HepG2 (cell line): ENCODE measurements at regions not wholly inside any gene's neighbourhood (a gene's known extent, or its start where the extent isn't known, plus 50 kb on each side); places are given as distances from the start of the nearest gene placed in this dataset.

Experiments
- ATAC-seq: fragments of 200-7000 bp; cut with Tn5 transposase; 3 replicates; pipeline ENCODE4 v1.9.1; 2020; ENCODE audit warnings: mild to moderate bottlenecking, moderate library complexity
- BruUV-seq: library from RNA; stranded (reverse); fragments of 400-500 nt; replicated peaks from 2 replicates; lab custom pipeline; 2021; lab: Mats Ljungman, UMichigan
- CTCF ChIA-PET: fragments of 300-600 bp; formaldehyde crosslinking; extraction: SDS; loops from one replicate; lab custom pipeline; 2021; ENCODE audit warnings: low total read pairs, inconsistent platforms, low intra/inter-chr PET ratio; lab: Yijun Ruan, JAX
- POLR2A ChIA-PET: fragments of 350-600 bp; sonication (Branson Sonifier 250); formaldehyde crosslinking; loops from one replicate; lab custom pipeline; 2020; ENCODE audit warnings: antibody characterized with exemption, inconsistent platforms; lab: Yijun Ruan, JAX
- DNase-seq: peaks from one replicate; pipeline ENCODE4 v3.0.0-alpha.2; 2015; ENCODE audit warnings: low spot score
- FAIRE-seq: peaks from 3 replicates; lab custom pipeline; 2011; peaks lifted over from hg19 to GRCh38; lab: Jason Lieb, UNC
- H2AFZ ChIP-seq: one replicate; pipeline ENCODE4 v1.6.1; 2011; ENCODE audit warnings: low read length, inconsistent platforms
- H3K27ac ChIP-seq: fragments of 300-600 bp; 3 replicates; pipeline ENCODE4 v1.8.0; 2011; ENCODE audit warnings: mixed run types, mild to moderate bottlenecking, mixed read lengths, low read length, inconsistent platforms; ENCODE audit not compliant: insufficient read depth; ENCODE audit errors: extremely low read length
- H3K27me3 ChIP-seq, 2 experiments: fragments of 200-600 bp in 1 of 2; 2 replicates in 1 of 2; 3 replicates in 1 of 2; pipeline versions ENCODE4 v1.6.0 to v1.8.0; 2011; ENCODE audit warnings: low read length in 2 of 2, mild to moderate bottlenecking in 2 of 2, moderate library complexity in 2 of 2, inconsistent platforms in 1 of 2; ENCODE audit not compliant: insufficient read depth in 2 of 2, control insufficient read depth in 1 of 2
- H3K36me3 ChIP-seq, 2 experiments: fragments of 200-600 bp in 1 of 2; replicated peaks in 1 of 2; 2 replicates in 1 of 2; 3 replicates in 1 of 2; pipeline versions ENCODE4 v1.5.1 to v1.8.0; 2011; ENCODE audit warnings: low read length in 2 of 2, inconsistent platforms in 1 of 2; ENCODE audit not compliant: insufficient read depth in 2 of 2, control insufficient read depth in 1 of 2
- H3K4me1 ChIP-seq: 2 replicates; pipeline ENCODE4 v1.5.1; 2012; ENCODE audit warnings: low read length, inconsistent platforms; ENCODE audit not compliant: insufficient read depth
- H3K4me2 ChIP-seq: 2 replicates; pipeline ENCODE4 v1.6.0; 2011; ENCODE audit warnings: low read depth, low read length, inconsistent platforms
- H3K4me3 ChIP-seq, 3 experiments: fragments of 200-600 bp in 1 of 3; sonication (generic), shearing (Covaris generic) in 1 of 3; replicated peaks in 1 of 3; 2 replicates each; pipeline ENCODE4 v1.5.1; 2011 to 2016; ENCODE audit warnings: low read length in 3 of 3, inconsistent platforms in 2 of 3, low read depth in 2 of 3, mild to moderate bottlenecking in 2 of 3, control low read depth in 1 of 3, mixed read lengths in 1 of 3; ENCODE audit not compliant: insufficient read depth in 1 of 3
- H3K79me2 ChIP-seq: one replicate; pipeline ENCODE4 v1.6.1; 2011; ENCODE audit warnings: low read length, inconsistent platforms; ENCODE audit not compliant: insufficient read depth
- H3K9ac ChIP-seq: 2 replicates; pipeline ENCODE4 v1.6.0; 2011; ENCODE audit warnings: mild to moderate bottlenecking, low read depth, low read length, inconsistent platforms; ENCODE audit not compliant: insufficient read depth
- H3K9me3 ChIP-seq: 2 replicates; pipeline ENCODE4 v1.5.1; 2012; ENCODE audit warnings: mild to moderate bottlenecking, low read length
- H4K20me1 ChIP-seq: 2 replicates; pipeline ENCODE4 v1.6.0; 2011; ENCODE audit warnings: inconsistent platforms, mild to moderate bottlenecking, low read length, moderate library complexity; ENCODE audit not compliant: insufficient read depth
- BRCA1 ChIP-seq: sonication (generic); formaldehyde crosslinking; IDR thresholded peaks from 2 replicates; pipeline ENCODE4 v1.4.0; 2020; ENCODE audit warnings: missing genetic modification reagents
- CBX1 ChIP-seq: IDR thresholded peaks from one replicate; pipeline ENCODE4 v1.6.1; 2016; ENCODE audit warnings: antibody characterized with exemption, low read depth
- HINFP ChIP-seq: sonication (generic); formaldehyde crosslinking; IDR thresholded peaks from 2 replicates; pipeline ENCODE4 v1.4.0; 2020; ENCODE audit warnings: low read depth, mild to moderate bottlenecking, missing genetic modification reagents
- HNRNPH1 ChIP-seq: fragments of 200-400 bp; formaldehyde crosslinking; optimal IDR thresholded peaks from 2 replicates; pipeline ENCODE3; 2017; ENCODE audit warnings: mild to moderate bottlenecking, low read depth, low read length
- KDM1A ChIP-seq: IDR thresholded peaks from 2 replicates; pipeline ENCODE4 v1.6.1; 2016; ENCODE audit warnings: missing compliant biosample characterization
- MTERF4 ChIP-seq: sonication (generic); formaldehyde crosslinking; IDR thresholded peaks from 2 replicates; pipeline ENCODE4 v1.8.0; 2023; ENCODE audit warnings: mild to moderate bottlenecking, missing genetic modification reagents
- NBN ChIP-seq: fragments of 450-650 bp; conservative IDR thresholded peaks from 2 replicates; pipeline ENCODE4 v1.6.1; 2017
- NR3C1 ChIP-seq: sonication (generic); formaldehyde crosslinking; IDR thresholded peaks from 2 replicates; pipeline ENCODE4 v1.4.0; 2020; ENCODE audit warnings: missing genetic modification reagents
- SNRNP70 ChIP-seq: fragments of 200-400 bp; formaldehyde crosslinking; IDR thresholded peaks from 2 replicates; pipeline ENCODE4 v1.6.1; 2017; ENCODE audit warnings: mild to moderate bottlenecking, low read depth, low read length, moderate library complexity
- SRF ChIP-seq: IDR thresholded peaks from 2 replicates; pipeline ENCODE4 v1.6.1; 2011; ENCODE audit warnings: mild to moderate bottlenecking, low read depth, low read length, moderate library complexity
- THAP8 ChIP-seq: sonication (generic); formaldehyde crosslinking; IDR thresholded peaks from 2 replicates; pipeline ENCODE4 v1.5.1; 2020; ENCODE audit warnings: missing genetic modification reagents, mild to moderate bottlenecking, borderline replicate concordance
- TOPORS ChIP-seq: sonication (generic); formaldehyde crosslinking; IDR thresholded peaks from 2 replicates; pipeline ENCODE4 v1.8.0; 2023; ENCODE audit warnings: mild to moderate bottlenecking, missing genetic modification reagents
- ZBTB33 ChIP-seq: sonication (generic); formaldehyde crosslinking; IDR thresholded peaks from 2 replicates; pipeline ENCODE4 v1.4.0; 2020; ENCODE audit warnings: missing genetic modification reagents
- ZNF20 ChIP-seq: sonication (generic); formaldehyde crosslinking; IDR thresholded peaks from 2 replicates; pipeline ENCODE4 v1.4.0; 2020; ENCODE audit warnings: mild to moderate bottlenecking, moderate library complexity, missing genetic modification reagents
- ZNF256 ChIP-seq: sonication (generic); formaldehyde crosslinking; conservative IDR thresholded peaks from 2 replicates; pipeline ENCODE4 v1.4.0; 2020; ENCODE audit warnings: missing genetic modification reagents
- ZNF34 ChIP-seq: sonication (generic); formaldehyde crosslinking; IDR thresholded peaks from 2 replicates; pipeline ENCODE4 v1.4.0; 2020; ENCODE audit warnings: mild to moderate bottlenecking, missing genetic modification reagents, borderline replicate concordance
- ZNF616 ChIP-seq: sonication (generic); formaldehyde crosslinking; IDR thresholded peaks from 2 replicates; pipeline ENCODE4 v1.5.0; 2020; ENCODE audit warnings: low read depth, mild to moderate bottlenecking, missing genetic modification reagents
- WGBS: methylation state at CpG from one replicate; pipeline ENCODE4 v1.1.6; 2017; ENCODE audit warnings: low lambda C conversion rate; 5-methylcytosine and 5-hydroxymethylcytosine counted together
- in situ Hi-C: cut with HindIII; loops from 2 replicates; pipeline ENCODE4 v1.10.0; 2017; ENCODE audit warnings: low pct_unique_long_range_greater_than_20kb; ENCODE audit not compliant: extremely low pct_ligation_motif_present
- intact Hi-C: fragments of 100-400 bp; cut with micrococcal nuclease; formaldehyde crosslinking; loops from one replicate; pipeline ENCODE4 v1.10.0; 2022; ENCODE audit not compliant: unreplicated experiment

GRCh38 chr15:25515633-25516032 lies 76.8 kb upstream of the UBE3A start:
- no peak for TF ChIP-seq NR3C1 (CRISPR knock-in tag)
- no peak for TF ChIP-seq MTERF4
- no peak for TF ChIP-seq CBX1
- no peak for TF ChIP-seq TOPORS (CRISPR knock-in tag)
- no peak for TF ChIP-seq SNRNP70
- TF ChIP-seq THAP8 (CRISPR knock-in tag) = no peak
- no peak for TF ChIP-seq SRF
- no peak for TF ChIP-seq ZNF616 (CRISPR knock-in tag)
- ATAC-seq = no peak
- Histone ChIP-seq H3K36me3 (no peaks in the 10 kb centered on the region), H3K27me3 (no peaks in the 10 kb centered on the region), H3K27ac (no peak overlapping the region), H3K79me2 (no peaks in the 10 kb centered on the region), H3K4me2 (no peak overlapping the region), H3K4me1 (no peaks in the 10 kb centered on the region), H3K9ac (no peak overlapping the region), H3K9me3 (no peaks in the 10 kb centered on the region), H3K4me3 (no peak overlapping the region), H2AFZ (no peak overlapping the region), H4K20me1 (no peaks in the 10 kb centered on the region)
- no peak for DNase-seq
- FAIRE-seq = no peak
- in situ Hi-C loops (loop anchor here (10.0 to 25.0 kb wide), 3 partner anchors 199 to 747 kb away; no protein-coding TSS in a partner anchor), intact Hi-C loops (no loop called here)
- CTCF ChIA-PET = no interaction called here
- BruUV-seq = no TSS peak
- POLR2A ChIA-PET = no interaction called here
- WGBS = 4% methylated on average over 4 of the region's 6 CpGs

GRCh38 chr15:25514522-25514921 lies 75.7 kb upstream of the UBE3A start:
- no peak for FAIRE-seq
- DNase-seq = no peak
- Histone ChIP-seq H3K27me3 (no peaks in the 10 kb centered on the region), H4K20me1 (no peaks in the 10 kb centered on the region), H3K27ac (no peak overlapping the region), H2AFZ (no peak overlapping the region), H3K79me2 (no peaks in the 10 kb centered on the region), H3K9me3 (no peaks in the 10 kb centered on the region), H3K9ac (no peak overlapping the region), H3K4me2 (no peak overlapping the region), H3K4me3 (no peak overlapping the region), H3K36me3 (no peaks in the 10 kb centered on the region), H3K4me1 (no peaks in the 10 kb centered on the region)
- 6% methylated on average over 9 of the region's 9 CpGs for WGBS
- ATAC-seq = no peak
- ChIA-PET POLR2A (no interaction called here), CTCF (no interaction called here)
- no TSS peak for BruUV-seq
- in situ Hi-C loops (loop anchor here (10.0 to 25.0 kb wide), 3 partner anchors 200 to 748 kb away; no protein-coding TSS in a partner anchor), intact Hi-C loops (no loop called here)
- TF ChIP-seq HINFP = no peak
- no peak for TF ChIP-seq KDM1A (CRISPR knock-in tag)
- TF ChIP-seq ZNF34 (CRISPR knock-in tag) = no peak
- no peak for TF ChIP-seq ZNF20 (CRISPR knock-in tag)
- no peak for TF ChIP-seq NBN
- TF ChIP-seq HNRNPH1 = no peak
- TF ChIP-seq ZBTB33 (CRISPR knock-in tag) = no peak
- TF ChIP-seq ZNF256 = no peak
- TF ChIP-seq BRCA1 (CRISPR knock-in tag) = no peak
